GM12874 (cell line): ENCODE measurements at regions not wholly inside any gene's neighbourhood (a gene's known extent, or its start where the extent isn't known, plus 50 kb on each side); places are given as distances from the start of the nearest gene placed in this dataset.

Experiments used
- TF ChIP-seq, protein P1 (sequence below): IDR thresholded peaks from 2 replicates; pipeline ENCODE4 v1.5.1; 2011; ENCODE audit warnings: low read depth, mild to moderate bottlenecking, control low read depth, low read length, moderate library complexity; ENCODE audit not compliant: insufficient read depth

DNA sequence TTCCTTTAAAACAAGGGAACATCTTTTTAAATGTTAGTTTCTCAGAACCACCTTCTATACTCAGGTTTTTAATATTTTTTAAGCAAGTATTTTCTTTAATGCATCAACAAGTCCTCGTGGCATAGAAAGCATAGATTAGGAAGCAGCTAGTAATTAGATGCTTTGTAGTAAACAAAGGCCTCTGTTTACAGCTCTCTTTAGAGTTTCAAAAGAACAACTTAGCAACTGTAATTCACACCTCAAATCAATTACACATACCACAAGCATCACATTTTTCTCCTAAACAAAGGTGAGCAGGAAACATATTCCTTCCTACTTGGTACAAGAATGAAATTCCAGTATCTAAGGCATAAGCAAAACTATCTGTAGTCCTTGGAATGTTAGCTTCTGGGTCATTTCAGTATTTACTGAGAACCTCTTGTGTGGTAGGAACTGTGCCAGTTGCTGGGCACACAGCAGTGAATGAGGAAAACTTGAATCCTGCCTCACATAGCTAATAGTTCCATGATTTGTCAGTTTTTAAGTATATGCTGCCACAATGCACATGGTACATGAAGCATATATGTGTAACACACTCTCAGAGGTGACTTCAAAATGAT lies 249.1 kb downstream of the CEMIP2 start:
- TF ChIP-seq, protein P1, sequence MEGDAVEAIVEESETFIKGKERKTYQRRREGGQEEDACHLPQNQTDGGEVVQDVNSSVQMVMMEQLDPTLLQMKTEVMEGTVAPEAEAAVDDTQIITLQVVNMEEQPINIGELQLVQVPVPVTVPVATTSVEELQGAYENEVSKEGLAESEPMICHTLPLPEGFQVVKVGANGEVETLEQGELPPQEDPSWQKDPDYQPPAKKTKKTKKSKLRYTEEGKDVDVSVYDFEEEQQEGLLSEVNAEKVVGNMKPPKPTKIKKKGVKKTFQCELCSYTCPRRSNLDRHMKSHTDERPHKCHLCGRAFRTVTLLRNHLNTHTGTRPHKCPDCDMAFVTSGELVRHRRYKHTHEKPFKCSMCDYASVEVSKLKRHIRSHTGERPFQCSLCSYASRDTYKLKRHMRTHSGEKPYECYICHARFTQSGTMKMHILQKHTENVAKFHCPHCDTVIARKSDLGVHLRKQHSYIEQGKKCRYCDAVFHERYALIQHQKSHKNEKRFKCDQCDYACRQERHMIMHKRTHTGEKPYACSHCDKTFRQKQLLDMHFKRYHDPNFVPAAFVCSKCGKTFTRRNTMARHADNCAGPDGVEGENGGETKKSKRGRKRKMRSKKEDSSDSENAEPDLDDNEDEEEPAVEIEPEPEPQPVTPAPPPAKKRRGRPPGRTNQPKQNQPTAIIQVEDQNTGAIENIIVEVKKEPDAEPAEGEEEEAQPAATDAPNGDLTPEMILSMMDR: no peak

DNA sequence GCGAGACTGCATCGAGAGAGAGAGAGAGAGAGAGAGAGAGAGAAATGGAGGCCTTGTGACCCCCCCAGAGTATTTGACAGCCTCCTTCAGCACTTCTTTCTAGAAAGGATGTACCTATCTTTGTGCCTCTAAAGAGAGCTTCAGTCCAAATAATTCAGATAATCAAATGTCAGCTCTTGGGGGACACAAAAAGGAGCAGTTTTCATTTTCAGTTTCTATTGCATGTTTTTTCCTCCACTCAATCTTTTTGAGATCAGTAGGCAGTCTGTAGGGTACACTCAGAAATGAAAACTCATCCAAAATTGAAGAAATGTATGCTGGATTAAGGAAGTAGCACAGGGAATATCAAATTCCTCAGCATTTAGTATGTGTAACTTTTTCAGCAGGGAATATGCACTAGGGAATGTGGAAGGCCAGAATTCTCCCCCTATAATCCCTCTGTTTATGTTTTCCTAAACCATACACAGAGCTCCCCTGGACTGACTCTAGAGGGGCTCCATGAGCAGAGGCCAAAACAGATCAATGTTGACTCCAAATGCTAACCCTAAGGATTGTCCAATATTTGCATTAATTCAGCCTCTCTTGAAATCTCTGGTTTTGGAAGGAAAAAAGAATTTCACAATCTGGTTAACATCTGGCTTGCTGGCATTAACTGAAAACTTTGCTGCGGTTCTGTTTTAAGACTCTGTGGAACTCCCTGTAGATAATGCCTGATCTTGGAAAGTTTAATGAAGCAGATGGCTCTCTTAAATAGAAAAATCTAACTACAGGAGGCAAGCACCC lies 250.1 kb downstream of the CEMIP2 start:
- TF ChIP-seq, protein P1: no peak

DNA sequence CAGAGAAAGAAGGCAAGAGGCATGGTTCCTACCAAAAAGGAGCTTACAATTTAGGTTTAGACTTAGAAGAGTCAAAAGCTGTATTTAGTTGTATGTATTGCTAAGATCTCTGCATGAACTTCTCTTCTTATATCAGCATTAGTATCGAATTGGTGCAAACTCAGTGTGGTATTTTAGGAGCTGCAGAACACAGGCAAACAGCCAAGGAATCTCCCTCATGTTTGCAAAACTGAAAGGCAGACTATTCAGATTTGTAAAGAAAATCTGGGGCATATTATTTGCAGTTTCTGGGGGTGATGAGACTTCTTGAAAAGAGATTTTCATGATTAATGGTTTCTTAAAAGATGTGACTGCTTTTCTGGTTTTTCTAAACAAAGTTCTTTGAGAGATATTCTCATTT lies 252.7 kb downstream of the CEMIP2 start:
- TF ChIP-seq, protein P1: no peak

DNA sequence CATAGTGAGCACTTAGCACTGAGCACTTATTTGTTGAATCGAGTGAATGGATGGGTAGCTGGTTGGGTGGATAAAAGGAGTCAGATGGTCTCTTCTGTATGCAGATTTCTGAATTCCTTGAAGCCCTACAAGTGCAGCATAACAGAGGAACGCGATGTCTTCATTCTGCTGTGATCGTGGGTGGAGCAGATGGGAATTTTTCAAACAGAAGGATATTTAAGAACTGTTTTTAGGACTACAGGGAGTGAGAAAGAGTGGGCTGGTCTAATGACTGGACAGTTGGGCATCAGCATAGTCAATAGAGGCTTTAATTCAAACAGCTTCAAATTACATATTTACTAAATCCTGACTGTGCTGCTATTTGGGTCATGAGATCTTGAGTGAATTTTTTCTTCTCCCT lies 253.2 kb downstream of the CEMIP2 start:
- TF ChIP-seq, protein P1: no peak

DNA sequence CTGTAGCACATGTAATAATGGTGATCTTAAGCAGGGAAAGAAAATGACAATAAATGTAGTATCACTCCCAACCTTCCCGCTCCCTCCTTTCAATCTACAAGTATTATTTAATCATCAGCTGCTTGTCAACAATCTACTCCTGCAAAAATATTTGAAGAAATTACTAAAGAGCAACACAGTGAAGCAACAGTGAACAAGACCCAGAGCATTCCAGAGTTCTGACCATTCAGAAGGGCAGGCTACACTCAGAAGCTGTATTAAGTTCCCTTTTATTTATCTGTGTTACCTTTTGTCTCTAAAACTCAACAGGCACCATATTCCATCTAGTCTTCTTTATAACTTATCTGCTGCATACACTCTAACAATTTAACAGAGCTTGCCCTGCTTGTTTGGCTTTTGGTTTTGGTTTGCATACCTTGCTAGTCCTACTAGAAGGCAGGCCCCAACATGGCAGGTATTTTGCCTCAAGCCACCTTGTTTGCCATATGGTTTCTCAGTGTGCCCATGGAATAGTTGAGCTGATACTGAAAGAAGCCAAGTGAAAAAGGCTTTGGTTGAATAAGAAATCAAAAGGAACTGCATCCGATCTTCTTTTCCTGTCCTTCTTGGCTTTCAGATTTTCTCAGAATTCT lies 253.9 kb downstream of the CEMIP2 start:
- TF ChIP-seq, protein P1: no peak

DNA sequence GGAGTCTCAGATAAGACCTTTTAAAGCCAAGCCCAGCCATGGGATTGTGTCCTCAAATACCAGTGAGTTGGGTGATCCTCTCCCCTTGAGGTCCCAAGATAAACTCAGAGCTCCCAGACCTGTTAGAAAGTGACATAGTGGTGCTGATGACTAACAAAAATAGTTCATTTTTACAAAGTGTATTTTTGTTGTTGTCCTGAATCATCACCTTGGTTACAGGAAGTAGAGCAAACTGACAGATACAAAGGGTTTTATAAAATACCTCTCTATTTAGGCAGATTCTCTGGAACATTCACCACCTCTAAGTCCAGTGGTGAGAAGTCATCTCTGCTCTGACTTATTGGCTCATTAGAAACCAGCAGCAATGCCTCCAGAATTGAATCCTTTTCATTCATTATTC lies 259.3 kb downstream of the CEMIP2 start:
- TF ChIP-seq, protein P1: no peak

DNA sequence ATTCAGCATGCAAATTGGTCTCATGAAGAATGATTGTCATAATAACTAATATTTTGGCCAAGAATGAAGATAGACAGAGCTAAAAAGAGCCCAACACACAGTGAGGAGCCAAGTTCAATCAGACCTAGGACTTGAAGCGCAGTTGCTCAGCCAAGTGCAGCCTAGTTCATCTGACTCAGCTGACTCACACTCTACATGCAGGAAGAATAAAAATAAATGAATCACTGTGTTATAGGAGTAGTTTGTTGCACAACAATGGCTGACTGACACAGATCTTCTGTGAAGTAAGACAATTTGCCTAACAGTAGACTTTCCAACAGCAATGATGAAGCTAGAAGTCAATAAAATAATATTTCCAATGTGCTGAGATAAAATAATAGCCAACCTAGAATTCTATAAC lies 261.5 kb downstream of the CEMIP2 start:
- TF ChIP-seq, protein P1: no peak
